Esophagus squamous epithelium (tissue), 4 donors: ENCODE measurements at regions not wholly inside any gene's neighbourhood (a gene's known extent, or its start where the extent isn't known, plus 50 kb on each side); places are given as distances from the start of the nearest gene placed in this dataset.

Source experiments
- POLR2A ChIP-seq, 4 donors: fragments of 450-650 bp; IDR thresholded peaks; one replicate each; pipeline ENCODE4 v1.6.1; 2017; ENCODE audit warnings: antibody characterized with exemption in 4 of 4, mild to moderate bottlenecking in 4 of 4, moderate library complexity in 3 of 4
- TF ChIP-seq, protein P1 (sequence below), 6 experiments: fragments of 450-650 bp in 4 of 6; fragments of 200-600 bp in 2 of 6; sonication (generic) in 2 of 6; IDR thresholded peaks; one replicate each; pipeline ENCODE4 v1.5.1; 2016 to 2019; ENCODE audit warnings: antibody characterized with exemption in 6 of 6, mild to moderate bottlenecking in 4 of 6, moderate library complexity in 4 of 6

- TF ChIP-seq POLR2A (IDR thresholded peaks at IDR 0.05), result no peak
- TF ChIP-seq, protein P1, sequence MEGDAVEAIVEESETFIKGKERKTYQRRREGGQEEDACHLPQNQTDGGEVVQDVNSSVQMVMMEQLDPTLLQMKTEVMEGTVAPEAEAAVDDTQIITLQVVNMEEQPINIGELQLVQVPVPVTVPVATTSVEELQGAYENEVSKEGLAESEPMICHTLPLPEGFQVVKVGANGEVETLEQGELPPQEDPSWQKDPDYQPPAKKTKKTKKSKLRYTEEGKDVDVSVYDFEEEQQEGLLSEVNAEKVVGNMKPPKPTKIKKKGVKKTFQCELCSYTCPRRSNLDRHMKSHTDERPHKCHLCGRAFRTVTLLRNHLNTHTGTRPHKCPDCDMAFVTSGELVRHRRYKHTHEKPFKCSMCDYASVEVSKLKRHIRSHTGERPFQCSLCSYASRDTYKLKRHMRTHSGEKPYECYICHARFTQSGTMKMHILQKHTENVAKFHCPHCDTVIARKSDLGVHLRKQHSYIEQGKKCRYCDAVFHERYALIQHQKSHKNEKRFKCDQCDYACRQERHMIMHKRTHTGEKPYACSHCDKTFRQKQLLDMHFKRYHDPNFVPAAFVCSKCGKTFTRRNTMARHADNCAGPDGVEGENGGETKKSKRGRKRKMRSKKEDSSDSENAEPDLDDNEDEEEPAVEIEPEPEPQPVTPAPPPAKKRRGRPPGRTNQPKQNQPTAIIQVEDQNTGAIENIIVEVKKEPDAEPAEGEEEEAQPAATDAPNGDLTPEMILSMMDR (IDR thresholded peaks at IDR 0.05), result no peak
Observed at GRCh38 chr18:77481541-77481940, 231.9 kb downstream of the GALR1 start.
